GM13976 (cell line): ENCODE measurements at regions not wholly inside any gene's neighbourhood (a gene's known extent, or its start where the extent isn't known, plus 50 kb on each side); places are given as distances from the start of the nearest gene placed in this dataset.
A peak's percentile ranks its signal among the peaks of the same experiment; 100 is the strongest.
"Not testable (repeated sequence)": the region's sequence is repeated elsewhere in the genome, so short reads cannot be mapped to it uniquely, and the experiment has no call there.

Source experiments
- DNase-seq: peaks from one replicate; pipeline ENCODE4 v3.0.0; 2012; ENCODE audit warnings: low spot score
- CTCF ChIP-seq: IDR thresholded peaks from 2 replicates; pipeline ENCODE4 v1.5.1; 2012; ENCODE audit warnings: borderline replicate concordance, mild to moderate bottlenecking; ENCODE audit not compliant: insufficient read depth; ENCODE audit errors: extremely low read depth, missing control alignments, control extremely low read depth
- in situ Hi-C: fragments of 300-500 bp; cut with MboI; formaldehyde crosslinking; loops from one replicate; pipeline ENCODE4 v1.12.0; 2022; ENCODE audit warnings: low sequenced_read_pairs, mixed read lengths, inconsistent platforms; ENCODE audit not compliant: unreplicated experiment

GRCh38 chr21:14046401-14046800 is 164.4 kb downstream of the LIPI start:
- in situ Hi-C loops = no loop called here
- DNase-seq = no peak
- TF ChIP-seq CTCF = no peak

GRCh38 chr21:14040386-14040785 is 170.4 kb downstream of the LIPI start:
- no peak for DNase-seq
- no peak for TF ChIP-seq CTCF
- in situ Hi-C loops = no loop called here

GRCh38 chr21:14028619-14029018 is 182.1 kb downstream of the LIPI start:
- in situ Hi-C loops = not testable (repeated sequence)

GRCh38 chr21:14027235-14027869 is 183.4 kb downstream of the LIPI start:
- DNase-seq = peak; percentile 70
- in situ Hi-C loops = not testable (repeated sequence)

More at GRCh38 chr21:14028619-14029018, 182.1 kb downstream of the LIPI start:
- not testable (repeated sequence) for DNase-seq

GRCh38 chr21:14020108-14020507 is 190.6 kb downstream of the LIPI start:
- in situ Hi-C loops, DNase-seq: not testable (repeated sequence)

- DNase-seq, in situ Hi-C loops: not testable (repeated sequence)
Observed at GRCh38 chr21:14015841-14016240, 194.9 kb downstream of the LIPI start.

GRCh38 chr21:14013623-14014498 is 196.9 kb downstream of the LIPI start:
- DNase-seq, in situ Hi-C loops: not testable (repeated sequence)

GRCh38 chr21:14013056-14013603 is 197.6 kb downstream of the LIPI start:
- DNase-seq = no peak
- TF ChIP-seq CTCF = no peak
- in situ Hi-C loops = no loop called here

- DNase-seq = no peak
- in situ Hi-C loops = no loop called here
- no peak for TF ChIP-seq CTCF
Observed at GRCh38 chr21:14012409-14012808, 198.3 kb downstream of the LIPI start.

- DNase-seq, in situ Hi-C loops: not testable (repeated sequence)
Observed at GRCh38 chr21:14011751-14012150, 199.0 kb downstream of the LIPI start.

- DNase-seq, in situ Hi-C loops: not testable (repeated sequence)
Observed at GRCh38 chr21:14011149-14011548, 199.6 kb downstream of the LIPI start.
